WTC11 (cell line): ENCODE measurements at regions not wholly inside any gene's neighbourhood (a gene's known extent, or its start where the extent isn't known, plus 50 kb on each side); places are given as distances from the start of the nearest gene placed in this dataset.

Experiments
- ATF1 ChIP-seq: sonication (generic); formaldehyde crosslinking; IDR thresholded peaks from 2 replicates; pipeline ENCODE4 v1.8.1; 2023; ENCODE audit warnings: mild to moderate bottlenecking, moderate library complexity, missing genetic modification reagents
- JUN ChIP-seq: sonication (generic); formaldehyde crosslinking; IDR thresholded peaks from 2 replicates; pipeline ENCODE4 v1.8.0; 2023; ENCODE audit warnings: mild to moderate bottlenecking, missing genetic modification reagents
- NFE2L1 ChIP-seq: sonication (generic); formaldehyde crosslinking; IDR thresholded peaks from 2 replicates; pipeline ENCODE4 v1.8.1; 2023; ENCODE audit warnings: missing genetic modification reagents
- SOX15 ChIP-seq: fragments of 250-450 bp; sonication (Bioruptor Pico); IDR thresholded peaks from 2 replicates; pipeline ENCODE4 v1.9.0; 2021; ENCODE audit warnings: mild to moderate bottlenecking
- ZNF232 ChIP-seq: sonication (generic); formaldehyde crosslinking; IDR thresholded peaks from 2 replicates; pipeline ENCODE4 v1.8.0; 2022; ENCODE audit warnings: mild to moderate bottlenecking, missing genetic modification reagents
- ZNF423 ChIP-seq: fragments of 250-450 bp; sonication (Bioruptor Pico); IDR thresholded peaks from 2 replicates; pipeline ENCODE4 v2.1.2; 2022; ENCODE audit warnings: mild to moderate bottlenecking, moderate library complexity
- TF ChIP-seq, protein P1 (sequence below): fragments of 200-600 bp; IDR thresholded peaks from 2 replicates; pipeline ENCODE4 v1.8.0; 2022; ENCODE audit warnings: antibody characterized with exemption
- TF ChIP-seq, protein P2 (sequence below): sonication (generic); formaldehyde crosslinking; conservative IDR thresholded peaks from 2 replicates; pipeline ENCODE4 v1.8.1; 2023; ENCODE audit warnings: mild to moderate bottlenecking, low read depth, missing genetic modification reagents, moderate library complexity
- TF ChIP-seq, protein P3 (sequence below): fragments of 250-450 bp; sonication (Bioruptor Pico); IDR thresholded peaks from 2 replicates; pipeline ENCODE4 v2.1.2; 2022; ENCODE audit warnings: mild to moderate bottlenecking, moderate library complexity
- TF ChIP-seq, protein P4 (sequence below): sonication (generic); formaldehyde crosslinking; conservative IDR thresholded peaks from 2 replicates; pipeline ENCODE4 v1.8.1; 2022; ENCODE audit warnings: mild to moderate bottlenecking, missing genetic modification reagents

DNA sequence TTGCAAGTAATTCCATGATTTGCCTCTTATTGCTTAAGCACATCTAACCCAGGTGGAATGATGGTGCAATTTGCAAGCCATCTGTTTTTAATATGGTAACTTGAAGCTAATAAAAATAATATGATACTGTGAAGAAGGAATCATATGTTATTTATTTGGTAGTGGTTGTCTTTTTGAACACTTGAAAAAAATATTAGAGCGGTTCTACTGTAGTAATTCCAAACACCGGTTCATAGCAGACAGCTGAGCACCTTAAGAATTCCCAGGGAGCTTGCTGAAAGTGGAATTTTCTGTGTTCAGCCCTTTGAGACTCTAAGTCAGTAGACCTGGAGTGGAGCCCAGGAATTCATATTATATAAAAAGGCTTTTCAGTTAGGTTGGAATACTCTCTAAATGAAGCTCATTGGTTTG is 687.4 kb downstream of the EDEM1 start:
- TF ChIP-seq, protein P1, sequence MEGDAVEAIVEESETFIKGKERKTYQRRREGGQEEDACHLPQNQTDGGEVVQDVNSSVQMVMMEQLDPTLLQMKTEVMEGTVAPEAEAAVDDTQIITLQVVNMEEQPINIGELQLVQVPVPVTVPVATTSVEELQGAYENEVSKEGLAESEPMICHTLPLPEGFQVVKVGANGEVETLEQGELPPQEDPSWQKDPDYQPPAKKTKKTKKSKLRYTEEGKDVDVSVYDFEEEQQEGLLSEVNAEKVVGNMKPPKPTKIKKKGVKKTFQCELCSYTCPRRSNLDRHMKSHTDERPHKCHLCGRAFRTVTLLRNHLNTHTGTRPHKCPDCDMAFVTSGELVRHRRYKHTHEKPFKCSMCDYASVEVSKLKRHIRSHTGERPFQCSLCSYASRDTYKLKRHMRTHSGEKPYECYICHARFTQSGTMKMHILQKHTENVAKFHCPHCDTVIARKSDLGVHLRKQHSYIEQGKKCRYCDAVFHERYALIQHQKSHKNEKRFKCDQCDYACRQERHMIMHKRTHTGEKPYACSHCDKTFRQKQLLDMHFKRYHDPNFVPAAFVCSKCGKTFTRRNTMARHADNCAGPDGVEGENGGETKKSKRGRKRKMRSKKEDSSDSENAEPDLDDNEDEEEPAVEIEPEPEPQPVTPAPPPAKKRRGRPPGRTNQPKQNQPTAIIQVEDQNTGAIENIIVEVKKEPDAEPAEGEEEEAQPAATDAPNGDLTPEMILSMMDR: no peak
- no peak for TF ChIP-seq NFE2L1 (CRISPR knock-in tag)
- TF ChIP-seq JUN (CRISPR knock-in tag): no peak
- no peak for TF ChIP-seq SOX15 (CRISPR knock-in tag)
- TF ChIP-seq, protein P2, sequence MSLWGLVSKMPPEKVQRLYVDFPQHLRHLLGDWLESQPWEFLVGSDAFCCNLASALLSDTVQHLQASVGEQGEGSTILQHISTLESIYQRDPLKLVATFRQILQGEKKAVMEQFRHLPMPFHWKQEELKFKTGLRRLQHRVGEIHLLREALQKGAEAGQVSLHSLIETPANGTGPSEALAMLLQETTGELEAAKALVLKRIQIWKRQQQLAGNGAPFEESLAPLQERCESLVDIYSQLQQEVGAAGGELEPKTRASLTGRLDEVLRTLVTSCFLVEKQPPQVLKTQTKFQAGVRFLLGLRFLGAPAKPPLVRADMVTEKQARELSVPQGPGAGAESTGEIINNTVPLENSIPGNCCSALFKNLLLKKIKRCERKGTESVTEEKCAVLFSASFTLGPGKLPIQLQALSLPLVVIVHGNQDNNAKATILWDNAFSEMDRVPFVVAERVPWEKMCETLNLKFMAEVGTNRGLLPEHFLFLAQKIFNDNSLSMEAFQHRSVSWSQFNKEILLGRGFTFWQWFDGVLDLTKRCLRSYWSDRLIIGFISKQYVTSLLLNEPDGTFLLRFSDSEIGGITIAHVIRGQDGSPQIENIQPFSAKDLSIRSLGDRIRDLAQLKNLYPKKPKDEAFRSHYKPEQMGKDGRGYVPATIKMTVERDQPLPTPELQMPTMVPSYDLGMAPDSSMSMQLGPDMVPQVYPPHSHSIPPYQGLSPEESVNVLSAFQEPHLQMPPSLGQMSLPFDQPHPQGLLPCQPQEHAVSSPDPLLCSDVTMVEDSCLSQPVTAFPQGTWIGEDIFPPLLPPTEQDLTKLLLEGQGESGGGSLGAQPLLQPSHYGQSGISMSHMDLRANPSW: no peak
- no peak for TF ChIP-seq ZNF423 (CRISPR knock-in tag)
- TF ChIP-seq ATF1 (CRISPR knock-in tag): no peak
- TF ChIP-seq, protein P3, sequence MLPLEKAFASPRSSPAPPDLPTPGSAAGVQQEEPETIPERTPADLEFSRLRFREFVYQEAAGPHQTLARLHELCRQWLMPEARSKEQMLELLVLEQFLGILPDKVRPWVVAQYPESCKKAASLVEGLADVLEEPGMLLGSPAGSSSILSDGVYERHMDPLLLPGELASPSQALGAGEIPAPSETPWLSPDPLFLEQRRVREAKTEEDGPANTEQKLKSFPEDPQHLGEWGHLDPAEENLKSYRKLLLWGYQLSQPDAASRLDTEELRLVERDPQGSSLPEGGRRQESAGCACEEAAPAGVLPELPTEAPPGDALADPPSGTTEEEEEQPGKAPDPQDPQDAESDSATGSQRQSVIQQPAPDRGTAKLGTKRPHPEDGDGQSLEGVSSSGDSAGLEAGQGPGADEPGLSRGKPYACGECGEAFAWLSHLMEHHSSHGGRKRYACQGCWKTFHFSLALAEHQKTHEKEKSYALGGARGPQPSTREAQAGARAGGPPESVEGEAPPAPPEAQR (CRISPR knock-in tag): no peak
- no peak for TF ChIP-seq ZNF232 (CRISPR knock-in tag)
- TF ChIP-seq, protein P4, sequence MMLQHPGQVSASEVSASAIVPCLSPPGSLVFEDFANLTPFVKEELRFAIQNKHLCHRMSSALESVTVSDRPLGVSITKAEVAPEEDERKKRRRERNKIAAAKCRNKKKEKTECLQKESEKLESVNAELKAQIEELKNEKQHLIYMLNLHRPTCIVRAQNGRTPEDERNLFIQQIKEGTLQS (CRISPR knock-in tag): no peak
